Stimulated activated naive CD4-positive, alpha-beta T cell (primary cell): ENCODE measurements at regions not wholly inside any gene's neighbourhood (a gene's known extent, or its start where the extent isn't known, plus 50 kb on each side); places are given as distances from the start of the nearest gene placed in this dataset.

Experiments
- DNase-seq, 6 experiments: peaks; one replicate each; lab custom pipeline; 2025; lab: John Stamatoyannopoulos, UW

DNA sequence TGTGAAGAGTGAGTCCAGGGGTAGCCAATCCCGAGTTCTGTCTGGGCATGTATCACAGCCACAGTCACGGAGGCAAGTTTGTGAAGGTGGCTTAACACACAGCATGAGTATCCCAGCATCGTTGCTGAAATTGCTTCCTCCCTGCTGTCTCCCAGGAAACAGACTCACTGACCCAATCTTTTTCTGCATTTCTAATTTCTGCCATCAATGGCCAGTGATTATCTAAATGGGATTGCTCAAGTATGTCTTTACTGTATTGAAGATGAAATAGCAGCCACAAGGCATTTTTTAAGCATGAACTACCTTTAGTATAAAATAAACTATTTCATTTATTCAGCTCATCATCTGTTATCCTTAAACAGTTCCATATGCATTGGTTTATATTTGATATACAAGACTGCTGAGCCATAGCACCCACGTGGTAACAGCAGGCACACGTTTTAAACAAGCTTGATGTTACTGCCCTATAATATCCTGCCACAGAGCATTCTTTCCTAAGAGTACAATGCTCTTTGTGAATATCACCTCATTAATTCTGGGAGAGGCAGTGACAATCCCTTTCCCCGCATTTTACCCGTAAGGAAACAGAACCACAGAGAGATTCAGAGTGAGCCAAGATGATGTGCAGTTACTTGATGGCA, 276.6 kb upstream of the THBS1 start:
- no peak for DNase-seq

- no peak for DNase-seq
These were observed 275.7 kb upstream of the THBS1 start for GRCh38 chr15:39304931-39305728.

- DNase-seq, result no peak
These were observed 270.2 kb upstream of the THBS1 start for GRCh38 chr15:39310633-39311032.

GRCh38 chr15:39312984-39313383, 267.9 kb upstream of the THBS1 start:
- no peak for DNase-seq

DNA sequence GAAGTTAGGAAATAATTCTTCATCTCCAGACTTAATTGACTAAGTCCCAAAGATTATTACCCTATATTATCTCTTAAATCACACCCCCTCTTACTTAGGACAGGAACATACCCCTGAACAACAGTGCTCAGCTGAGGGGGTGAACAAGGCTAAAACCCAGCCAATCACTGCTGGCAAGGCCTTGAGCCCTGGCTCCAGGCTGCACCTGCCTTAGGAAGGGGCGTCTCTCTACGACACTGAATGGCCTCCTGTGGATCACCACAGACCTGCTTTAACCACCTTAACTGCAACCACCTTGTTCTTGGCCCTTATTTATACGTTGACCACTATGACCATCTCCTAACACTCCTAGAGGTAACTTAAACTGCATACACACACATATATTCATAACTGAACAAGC, 267.4 kb upstream of the THBS1 start:
- no peak for DNase-seq

GRCh38 chr15:39313881-39314280, 267.0 kb upstream of the THBS1 start:
- no peak for DNase-seq

GRCh38 chr15:39315206-39315850, 265.6 kb upstream of the THBS1 start:
- no peak for DNase-seq

DNA sequence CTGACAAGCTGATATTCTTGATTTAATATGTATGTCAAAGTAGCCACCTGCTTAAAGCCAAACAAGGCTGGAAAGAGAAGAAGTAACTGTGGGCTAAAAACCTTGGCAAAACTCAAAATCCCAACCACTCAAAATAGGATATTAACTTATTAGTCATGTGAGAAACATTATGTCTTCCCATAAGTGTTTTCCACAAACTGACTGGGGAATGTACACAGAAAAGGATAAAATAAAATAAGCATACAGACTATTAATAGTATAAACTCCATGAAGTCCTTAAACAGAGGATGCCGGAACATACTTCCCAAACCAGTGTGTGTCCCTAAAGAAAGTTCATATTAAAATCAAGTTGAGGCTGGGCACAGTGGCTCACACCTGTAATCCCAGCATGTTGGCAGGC, 263.7 kb upstream of the THBS1 start:
- DNase-seq, result no peak

GRCh38 chr15:39318231-39318630, 262.6 kb upstream of the THBS1 start:
- DNase-seq, result no peak

DNA sequence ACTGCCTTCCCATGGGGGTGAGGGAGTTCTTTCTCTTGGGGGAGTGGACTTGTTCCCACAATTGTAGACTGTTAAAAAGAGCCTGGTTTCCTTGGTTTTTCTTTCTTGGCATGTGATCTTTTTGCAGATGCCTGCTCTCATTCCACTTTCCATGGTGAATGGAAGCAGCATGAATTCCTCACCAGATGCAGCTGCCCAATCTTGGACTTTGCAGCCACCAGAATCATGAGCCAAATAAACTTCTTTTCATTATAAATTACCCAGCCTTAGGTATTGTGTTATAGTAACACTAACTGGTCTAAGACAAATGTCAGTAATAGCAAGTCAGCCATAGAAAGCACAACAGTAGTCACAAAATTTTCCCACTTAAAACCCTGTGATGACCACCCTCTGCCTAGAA, 260.5 kb upstream of the THBS1 start:
- DNase-seq, result no peak

DNA sequence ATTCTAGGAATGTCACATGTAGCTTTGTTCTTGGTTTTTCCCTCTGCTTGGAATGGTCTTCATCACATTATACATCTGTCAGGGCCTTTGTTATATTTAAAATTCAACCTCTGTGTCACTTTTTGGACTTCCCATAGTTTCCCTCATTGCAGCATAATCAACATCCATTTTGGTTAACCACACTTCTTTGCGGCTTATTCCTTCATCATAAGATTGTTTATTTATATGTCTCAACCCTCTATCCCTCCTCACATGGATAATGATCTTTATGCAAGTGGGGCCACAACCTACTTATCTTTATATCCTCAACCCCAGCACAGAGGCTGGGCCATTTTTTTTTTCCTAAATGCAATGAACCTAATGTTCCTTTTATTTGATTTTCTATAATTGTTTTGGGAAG, 260.0 kb upstream of the THBS1 start:
- DNase-seq, result no peak

DNA sequence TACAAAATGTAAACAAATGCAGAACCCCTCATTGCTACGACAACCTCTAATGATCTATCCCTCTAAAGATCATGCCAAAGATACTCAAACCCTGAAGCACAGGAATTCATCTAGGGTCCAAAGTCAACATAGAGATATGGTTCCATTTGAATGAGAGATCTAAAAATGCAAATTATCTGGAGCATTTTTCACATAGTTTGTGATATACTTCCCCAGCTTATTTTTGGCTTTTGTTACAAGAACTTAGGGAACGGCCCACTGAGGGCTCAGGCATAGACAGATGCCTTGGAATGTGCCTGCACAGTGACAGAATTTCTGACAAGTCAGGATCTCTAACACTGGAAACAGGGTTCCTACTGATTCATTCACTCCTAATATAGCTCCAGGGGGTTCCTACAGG, 258.9 kb upstream of the THBS1 start:
- DNase-seq, result no peak

GRCh38 chr15:39323157-39323556, 257.7 kb upstream of the THBS1 start:
- DNase-seq, result no peak

- DNase-seq, result no peak
These were observed 257.2 kb upstream of the THBS1 start for GRCh38 chr15:39323706-39324105.

DNA sequence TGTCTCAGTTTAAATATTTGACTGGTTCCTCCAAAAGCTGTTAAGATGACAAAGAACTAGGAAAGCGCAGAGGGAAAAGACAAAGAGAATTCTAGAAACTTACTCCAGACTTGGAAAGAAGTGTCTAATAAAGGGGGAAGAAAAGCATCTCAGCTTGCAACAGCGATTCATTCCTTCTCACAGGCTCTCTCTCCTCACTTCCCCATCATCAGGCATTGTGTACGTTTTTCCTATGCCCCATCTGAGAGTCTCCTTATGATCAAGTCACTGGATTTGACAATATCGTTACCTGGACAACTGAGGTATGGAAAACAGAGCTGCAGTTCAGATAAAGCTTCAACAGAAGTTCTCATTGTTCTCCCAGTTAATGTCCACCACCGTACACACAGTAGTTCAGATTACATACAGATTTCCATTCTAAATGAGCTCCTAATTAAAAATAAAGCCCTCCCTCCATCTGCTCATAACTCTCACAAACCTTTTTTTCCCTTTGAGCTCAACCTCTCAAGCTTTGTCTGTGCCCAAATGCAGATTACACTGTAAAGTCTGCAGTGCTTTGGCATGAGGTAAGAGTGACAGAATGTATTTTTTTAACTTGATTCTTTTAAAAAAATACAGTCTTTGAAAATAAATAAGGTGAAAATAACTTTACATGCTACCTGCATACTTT, 254.4 kb upstream of the THBS1 start:
- DNase-seq, result no peak

DNA sequence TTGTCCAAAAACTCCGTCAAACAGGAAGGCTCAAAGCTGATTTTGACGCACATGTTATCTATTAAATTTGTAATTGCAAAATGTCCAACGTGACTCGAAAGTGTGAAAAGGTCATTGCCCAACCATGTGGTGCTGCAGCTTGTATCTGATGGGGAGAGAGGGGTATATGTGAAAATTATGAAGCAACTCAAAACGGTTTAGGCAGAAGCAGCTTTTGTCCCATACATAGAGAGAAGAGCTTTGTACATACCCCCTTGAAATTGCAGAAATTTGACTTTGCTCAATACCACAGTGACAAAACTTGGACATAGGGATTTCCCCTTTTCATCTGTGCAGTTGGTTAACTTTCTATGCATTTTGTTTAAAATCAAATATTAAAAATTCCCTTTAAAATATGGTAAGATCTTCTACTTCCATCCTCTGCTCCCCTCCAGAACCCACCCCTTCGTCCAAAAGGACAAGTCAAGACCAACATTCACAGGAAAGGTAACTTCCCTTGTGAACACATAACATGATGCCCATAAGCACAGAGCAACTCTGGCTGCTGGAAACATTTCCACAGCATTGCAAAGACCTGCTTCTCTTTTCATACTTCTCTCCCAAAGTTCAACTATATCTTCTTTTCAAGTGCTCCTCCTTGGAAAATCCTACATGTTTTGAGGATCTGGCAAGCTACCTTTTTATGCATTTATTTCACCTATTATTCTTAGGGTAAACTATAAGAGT, 253.7 kb upstream of the THBS1 start:
- no peak for DNase-seq

DNA sequence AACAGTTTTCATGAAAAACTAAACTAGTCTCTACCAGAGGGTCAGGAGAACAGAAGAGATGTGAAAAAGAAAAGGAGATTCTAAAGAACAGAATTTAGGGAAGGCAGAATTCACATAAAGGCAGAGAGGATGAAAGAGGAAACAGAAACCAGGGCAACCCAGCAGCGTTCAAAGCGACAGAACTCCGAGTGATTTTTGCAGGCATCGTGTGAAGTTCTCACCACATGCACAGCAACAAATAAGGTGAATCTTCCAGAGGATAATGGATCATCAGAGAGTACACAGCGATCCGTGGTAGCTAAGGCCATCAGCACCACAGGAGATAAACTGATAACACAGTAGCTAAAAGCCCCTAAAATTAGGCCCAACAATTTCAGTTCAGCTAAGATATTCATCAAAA, 250.8 kb upstream of the THBS1 start:
- no peak for DNase-seq

DNA sequence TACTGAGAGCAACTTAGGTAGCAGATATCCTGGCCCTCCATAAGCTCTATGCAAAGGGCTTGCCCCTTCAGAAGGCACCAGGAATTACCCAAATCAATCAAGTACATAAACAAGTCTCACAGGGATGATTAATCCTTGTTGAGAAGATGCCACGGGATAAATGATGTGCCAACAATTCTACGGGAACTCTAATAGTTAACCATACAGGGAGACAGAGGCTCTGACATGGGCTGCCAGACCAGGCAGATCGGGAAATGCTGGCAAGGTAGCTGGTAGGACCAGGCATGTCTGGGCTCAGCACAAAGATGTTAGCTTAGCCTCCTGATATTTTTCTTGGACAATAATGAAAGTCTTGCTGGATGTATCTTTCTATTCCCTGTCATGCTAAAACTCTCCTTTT, 249.3 kb upstream of the THBS1 start:
- no peak for DNase-seq

DNA sequence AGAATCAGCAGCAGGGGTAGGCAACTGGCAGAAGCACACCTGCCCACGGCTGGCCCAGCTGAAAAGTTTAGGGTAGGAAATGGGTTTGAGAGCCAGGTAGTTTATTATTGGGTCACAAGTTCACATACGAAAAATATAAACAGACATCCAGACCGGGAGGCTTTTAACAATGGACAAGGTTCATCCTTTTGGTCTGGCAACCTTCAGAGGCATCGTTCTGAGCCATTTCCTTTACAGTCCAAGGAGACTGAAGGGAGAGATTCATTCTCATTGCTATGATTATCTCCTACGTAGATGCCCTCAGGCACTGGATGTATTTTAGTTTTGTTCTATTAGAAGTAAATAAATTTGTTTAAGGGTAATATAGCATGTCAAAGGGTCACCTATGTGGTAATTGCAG, 248.0 kb upstream of the THBS1 start:
- DNase-seq, result no peak

GRCh38 chr15:39333393-39333792, 247.5 kb upstream of the THBS1 start:
- no peak for DNase-seq

GRCh38 chr15:39333896-39334295, 247.0 kb upstream of the THBS1 start:
- no peak for DNase-seq

GRCh38 chr15:39336926-39337325, 244.0 kb upstream of the THBS1 start:
- no peak for DNase-seq
